ENCODE measurements at regions not wholly inside any gene's neighbourhood (a gene's known extent, or its start where the extent isn't known, plus 50 kb on each side); places are given as distances from the start of the nearest gene placed in this dataset.
"Not testable (repeated sequence)": the region's sequence is repeated elsewhere in the genome, so short reads cannot be mapped to it uniquely, and the experiment has no call there.

- in situ Hi-C loops (cut with HindIII; ENCODE audit: low pct_unique_long_range_greater_than_20kb, low sequenced_read_pairs): no loop called here
- no peak for DNase-seq (ENCODE audit: low read depth, low spot score)
Measured at GRCh38 chr12:90770861-90771260, 184.1 kb downstream of the CCER1 start.

GRCh38 chr12:90757957-90758356 is 197.0 kb downstream of the CCER1 start:
- in situ Hi-C loops (cut with HindIII; ENCODE audit: low pct_unique_long_range_greater_than_20kb, low sequenced_read_pairs): no loop called here
- DNase-seq (ENCODE audit: low read depth, low spot score): no peak

- in situ Hi-C loops (cut with HindIII; ENCODE audit: low pct_unique_long_range_greater_than_20kb, low sequenced_read_pairs): no loop called here
- no peak for DNase-seq (ENCODE audit: low read depth, low spot score)
Measured at GRCh38 chr12:90745211-90745610, 209.8 kb downstream of the CCER1 start.

GRCh38 chr12:90741611-90742010 is 213.4 kb downstream of the CCER1 start:
- in situ Hi-C loops (cut with HindIII; ENCODE audit: low pct_unique_long_range_greater_than_20kb, low sequenced_read_pairs): no loop called here

GRCh38 chr12:90729736-90730135 is 225.2 kb downstream of the CCER1 start:
- DNase-seq (ENCODE audit: low read depth, low spot score): no peak
- in situ Hi-C loops (cut with HindIII; ENCODE audit: low pct_unique_long_range_greater_than_20kb, low sequenced_read_pairs): no loop called here

More at GRCh38 chr12:90741611-90742010, 213.4 kb downstream of the CCER1 start:
- DNase-seq (ENCODE audit: low read depth, low spot score): no peak

- no peak for DNase-seq (ENCODE audit: low read depth, low spot score)
- in situ Hi-C loops (cut with HindIII; ENCODE audit: low pct_unique_long_range_greater_than_20kb, low sequenced_read_pairs): no loop called here
Measured at GRCh38 chr12:90712671-90713070, 242.3 kb downstream of the CCER1 start.

- in situ Hi-C loops (cut with HindIII; ENCODE audit: low pct_unique_long_range_greater_than_20kb, low sequenced_read_pairs): no loop called here
- DNase-seq (ENCODE audit: low read depth, low spot score): no peak
Measured at GRCh38 chr12:90710711-90711110, 244.3 kb downstream of the CCER1 start.

- in situ Hi-C loops (cut with HindIII; ENCODE audit: low pct_unique_long_range_greater_than_20kb, low sequenced_read_pairs): no loop called here
- DNase-seq (ENCODE audit: low read depth, low spot score): no peak
Measured at GRCh38 chr12:90706036-90706435, 248.9 kb downstream of the CCER1 start.

GRCh38 chr12:90695415-90695814 is 259.6 kb downstream of the CCER1 start:
- DNase-seq (ENCODE audit: low read depth, low spot score): no peak
- in situ Hi-C loops (cut with HindIII; ENCODE audit: low pct_unique_long_range_greater_than_20kb, low sequenced_read_pairs): no loop called here

- in situ Hi-C loops (cut with HindIII; ENCODE audit: low pct_unique_long_range_greater_than_20kb, low sequenced_read_pairs): no loop called here
- DNase-seq (ENCODE audit: low read depth, low spot score): no peak
Measured at GRCh38 chr12:90690120-90690519, 264.9 kb downstream of the CCER1 start.

- DNase-seq (ENCODE audit: low read depth, low spot score); in situ Hi-C loops (cut with HindIII; ENCODE audit: low pct_unique_long_range_greater_than_20kb, low sequenced_read_pairs): not testable (repeated sequence)
Measured at GRCh38 chr12:90687682-90688081, 267.3 kb downstream of the CCER1 start.

GRCh38 chr12:90683871-90684270 is 271.1 kb downstream of the CCER1 start:
- in situ Hi-C loops (cut with HindIII; ENCODE audit: low pct_unique_long_range_greater_than_20kb, low sequenced_read_pairs): no loop called here
- no peak for DNase-seq (ENCODE audit: low read depth, low spot score)

- in situ Hi-C loops (cut with HindIII; ENCODE audit: low pct_unique_long_range_greater_than_20kb, low sequenced_read_pairs): no loop called here
- DNase-seq (ENCODE audit: low read depth, low spot score): no peak
Measured at GRCh38 chr12:90682398-90682797, 272.6 kb downstream of the CCER1 start.

GRCh38 chr12:90679674-90680073 is 275.3 kb downstream of the CCER1 start:
- in situ Hi-C loops (cut with HindIII; ENCODE audit: low pct_unique_long_range_greater_than_20kb, low sequenced_read_pairs): no loop called here
- no peak for DNase-seq (ENCODE audit: low read depth, low spot score)

GRCh38 chr12:90677552-90677951 is 277.4 kb downstream of the CCER1 start:
- DNase-seq (ENCODE audit: low read depth, low spot score): no peak
- in situ Hi-C loops (cut with HindIII; ENCODE audit: low pct_unique_long_range_greater_than_20kb, low sequenced_read_pairs): no loop called here

- DNase-seq (ENCODE audit: low read depth, low spot score): no peak
- in situ Hi-C loops (cut with HindIII; ENCODE audit: low pct_unique_long_range_greater_than_20kb, low sequenced_read_pairs): no loop called here
Measured at GRCh38 chr12:90677055-90677454, 277.9 kb downstream of the CCER1 start.

- no peak for DNase-seq (ENCODE audit: low read depth, low spot score)
- in situ Hi-C loops (cut with HindIII; ENCODE audit: low pct_unique_long_range_greater_than_20kb, low sequenced_read_pairs): no loop called here
Measured at GRCh38 chr12:90675106-90675505, 279.9 kb downstream of the CCER1 start.

- in situ Hi-C loops (cut with HindIII; ENCODE audit: low pct_unique_long_range_greater_than_20kb, low sequenced_read_pairs): no loop called here
- no peak for DNase-seq (ENCODE audit: low read depth, low spot score)
Measured at GRCh38 chr12:90672081-90672480, 282.9 kb downstream of the CCER1 start.

GRCh38 chr12:90663949-90664348 is 291.0 kb downstream of the CCER1 start:
- in situ Hi-C loops (cut with HindIII; ENCODE audit: low pct_unique_long_range_greater_than_20kb, low sequenced_read_pairs); DNase-seq (ENCODE audit: low read depth, low spot score): not testable (repeated sequence)

GRCh38 chr12:90659060-90659459 is 295.9 kb downstream of the CCER1 start:
- DNase-seq (ENCODE audit: low read depth, low spot score): no peak
- in situ Hi-C loops (cut with HindIII; ENCODE audit: low pct_unique_long_range_greater_than_20kb, low sequenced_read_pairs): no loop called here
